Fibroblast of the conjunctiva (primary cell): ENCODE measurements at regions not wholly inside any gene's neighbourhood (a gene's known extent, or its start where the extent isn't known, plus 50 kb on each side); places are given as distances from the start of the nearest gene placed in this dataset.
A peak's percentile ranks its signal among the peaks of the same experiment; 100 is the strongest.
"Not testable (repeated sequence)": the region's sequence is repeated elsewhere in the genome, so short reads cannot be mapped to it uniquely, and the experiment has no call there.

ENCODE experiments used
- DNase-seq: peaks from one replicate; pipeline ENCODE4 v3.0.0-alpha.2; 2010; ENCODE audit warnings: low read depth

- no peak for DNase-seq
Observed at GRCh38 chr4:122100508-122100907, 51.6 kb upstream of the BLTP1 start.

- no peak for DNase-seq
Observed at GRCh38 chr4:122099896-122100295, 52.2 kb upstream of the BLTP1 start.

GRCh38 chr4:122091836-122092405 lies 60.2 kb upstream of the BLTP1 start:
- DNase-seq = no peak

GRCh38 chr4:122091397-122091796 lies 60.7 kb upstream of the BLTP1 start:
- DNase-seq = no peak

- no peak for DNase-seq
Observed at GRCh38 chr4:122090989-122091388, 61.1 kb upstream of the BLTP1 start.

GRCh38 chr4:122086338-122087065 lies 65.6 kb upstream of the BLTP1 start:
- no peak for DNase-seq

- no peak for DNase-seq
Observed at GRCh38 chr4:122083989-122084388, 68.1 kb upstream of the BLTP1 start.

- no peak for DNase-seq
Observed at GRCh38 chr4:122083351-122083750, 68.8 kb upstream of the BLTP1 start.

GRCh38 chr4:122082661-122083060 lies 69.5 kb upstream of the BLTP1 start:
- no peak for DNase-seq

- DNase-seq = not testable (repeated sequence)
Observed at GRCh38 chr4:122077653-122078052, 74.5 kb upstream of the BLTP1 start.

- not testable (repeated sequence) for DNase-seq
Observed at GRCh38 chr4:122076835-122077234, 75.3 kb upstream of the BLTP1 start.

GRCh38 chr4:122073615-122074014 lies 78.5 kb upstream of the BLTP1 start:
- no peak for DNase-seq

GRCh38 chr4:122065915-122066314 lies 86.2 kb upstream of the BLTP1 start:
- no peak for DNase-seq

GRCh38 chr4:122065149-122065548 lies 87.0 kb upstream of the BLTP1 start:
- DNase-seq = no peak

- DNase-seq = no peak
Observed at GRCh38 chr4:122053186-122053585, 98.9 kb upstream of the BLTP1 start.

- no peak for DNase-seq
Observed at GRCh38 chr4:122052677-122053076, 99.5 kb upstream of the BLTP1 start.

GRCh38 chr4:122050841-122051240 lies 99.0 kb upstream of the TRPC3 start:
- no peak for DNase-seq

GRCh38 chr4:122047456-122048425 lies 95.9 kb upstream of the TRPC3 start:
- no peak for DNase-seq

- DNase-seq = no peak
Observed at GRCh38 chr4:122046255-122046654, 94.4 kb upstream of the TRPC3 start.

- peak; percentile 81 for DNase-seq
Observed at GRCh38 chr4:122045533-122045932, 93.7 kb upstream of the TRPC3 start.

- DNase-seq = no peak
Observed at GRCh38 chr4:122044501-122044900, 92.6 kb upstream of the TRPC3 start.

- no peak for DNase-seq
Observed at GRCh38 chr4:122041312-122041711, 89.5 kb upstream of the TRPC3 start.

- DNase-seq = no peak
Observed at GRCh38 chr4:122038896-122039295, 87.0 kb upstream of the TRPC3 start.
